Activated CD4-positive, alpha-beta T cell treated with anti-CD3 and anti-CD28 coated beads for 48 hours (primary cell): ENCODE measurements at regions not wholly inside any gene's neighbourhood (a gene's known extent, or its start where the extent isn't known, plus 50 kb on each side); places are given as distances from the start of the nearest gene placed in this dataset.

Experiments
- DNase-seq: peaks from one replicate; pipeline ENCODE4 v3.0.0-alpha.2; 2020

- DNase-seq: no peak
Observed at GRCh38 chr12:107411792-107412535, 273.6 kb upstream of the PWP1 start.

GRCh38 chr12:107415071-107415470 lies 270.5 kb upstream of the PWP1 start:
- no peak for DNase-seq

- no peak for DNase-seq
Observed at GRCh38 chr12:107415834-107416233, 269.8 kb upstream of the PWP1 start.

GRCh38 chr12:107417004-107417403 lies 268.6 kb upstream of the PWP1 start:
- DNase-seq: no peak

GRCh38 chr12:107418981-107419380 lies 266.6 kb upstream of the PWP1 start:
- DNase-seq: no peak

GRCh38 chr12:107423531-107423930 lies 262.1 kb upstream of the PWP1 start:
- no peak for DNase-seq

- DNase-seq: no peak
Observed at GRCh38 chr12:107429006-107429705, 256.4 kb upstream of the PWP1 start.

GRCh38 chr12:107431942-107432341 lies 253.7 kb upstream of the PWP1 start:
- DNase-seq: no peak

GRCh38 chr12:107435072-107435471 lies 250.5 kb upstream of the PWP1 start:
- DNase-seq: no peak

- no peak for DNase-seq
Observed at GRCh38 chr12:107435520-107435919, 250.1 kb upstream of the PWP1 start.

- DNase-seq: no peak
Observed at GRCh38 chr12:107436376-107436775, 249.2 kb upstream of the PWP1 start.

- DNase-seq: no peak
Observed at GRCh38 chr12:107436836-107437235, 248.8 kb upstream of the PWP1 start.

- no peak for DNase-seq
Observed at GRCh38 chr12:107437954-107438353, 247.6 kb upstream of the PWP1 start.

GRCh38 chr12:107439026-107439738 lies 246.4 kb upstream of the PWP1 start:
- DNase-seq: no peak

GRCh38 chr12:107440606-107441005 lies 245.0 kb upstream of the PWP1 start:
- no peak for DNase-seq

- DNase-seq: no peak
Observed at GRCh38 chr12:107441665-107442300, 243.8 kb upstream of the PWP1 start.

- DNase-seq: no peak
Observed at GRCh38 chr12:107442326-107442987, 243.1 kb upstream of the PWP1 start.

GRCh38 chr12:107443320-107444090 lies 242.1 kb upstream of the PWP1 start:
- DNase-seq: no peak

- DNase-seq: no peak
Observed at GRCh38 chr12:107444771-107445170, 240.8 kb upstream of the PWP1 start.

GRCh38 chr12:107446476-107446875 lies 239.1 kb upstream of the PWP1 start:
- DNase-seq: no peak

- no peak for DNase-seq
Observed at GRCh38 chr12:107447336-107447735, 238.3 kb upstream of the PWP1 start.

- peak; percentile 13 for DNase-seq
Observed at GRCh38 chr12:107448198-107448597, 237.4 kb upstream of the PWP1 start.
